Sigmoid colon (tissue), 4 donors: ENCODE measurements at regions not wholly inside any gene's neighbourhood (a gene's known extent, or its start where the extent isn't known, plus 50 kb on each side); places are given as distances from the start of the nearest gene placed in this dataset.

Experiments used
- EP300 ChIP-seq, 4 donors: sonication (generic); formaldehyde crosslinking; IDR thresholded peaks; one replicate each; pipeline ENCODE4 v1.6.1; 2017; ENCODE audit warnings: antibody characterized with exemption in 4 of 4
- TF ChIP-seq, protein P1 (sequence below), 4 experiments: fragments of 450-650 bp in 3 of 4; fragments of 200-600 bp in 1 of 4; IDR thresholded peaks; one replicate each; pipeline ENCODE4 v1.5.1; 2016 to 2019; ENCODE audit warnings: antibody characterized with exemption in 4 of 4, mild to moderate bottlenecking in 3 of 4, moderate library complexity in 2 of 4

DNA sequence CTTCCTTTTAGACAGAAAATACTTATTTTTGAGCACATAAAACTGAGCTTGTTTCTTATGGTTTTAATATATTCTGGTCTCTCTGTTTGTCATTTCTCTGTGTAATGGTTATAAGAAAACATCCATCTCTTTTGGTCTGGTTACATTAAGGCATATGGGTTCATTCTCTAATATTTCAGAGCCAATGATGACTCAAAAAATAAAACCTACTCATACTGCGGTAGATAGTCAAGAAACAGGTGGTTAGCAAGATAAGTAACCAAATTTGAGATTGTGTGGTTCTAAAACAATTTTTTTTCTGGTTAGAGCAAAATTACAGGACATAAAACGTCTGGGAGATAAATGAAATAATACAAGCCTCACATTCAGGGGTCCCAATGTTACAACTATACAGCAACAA lies 654.5 kb downstream of the STIM2 start:
- TF ChIP-seq, protein P1, sequence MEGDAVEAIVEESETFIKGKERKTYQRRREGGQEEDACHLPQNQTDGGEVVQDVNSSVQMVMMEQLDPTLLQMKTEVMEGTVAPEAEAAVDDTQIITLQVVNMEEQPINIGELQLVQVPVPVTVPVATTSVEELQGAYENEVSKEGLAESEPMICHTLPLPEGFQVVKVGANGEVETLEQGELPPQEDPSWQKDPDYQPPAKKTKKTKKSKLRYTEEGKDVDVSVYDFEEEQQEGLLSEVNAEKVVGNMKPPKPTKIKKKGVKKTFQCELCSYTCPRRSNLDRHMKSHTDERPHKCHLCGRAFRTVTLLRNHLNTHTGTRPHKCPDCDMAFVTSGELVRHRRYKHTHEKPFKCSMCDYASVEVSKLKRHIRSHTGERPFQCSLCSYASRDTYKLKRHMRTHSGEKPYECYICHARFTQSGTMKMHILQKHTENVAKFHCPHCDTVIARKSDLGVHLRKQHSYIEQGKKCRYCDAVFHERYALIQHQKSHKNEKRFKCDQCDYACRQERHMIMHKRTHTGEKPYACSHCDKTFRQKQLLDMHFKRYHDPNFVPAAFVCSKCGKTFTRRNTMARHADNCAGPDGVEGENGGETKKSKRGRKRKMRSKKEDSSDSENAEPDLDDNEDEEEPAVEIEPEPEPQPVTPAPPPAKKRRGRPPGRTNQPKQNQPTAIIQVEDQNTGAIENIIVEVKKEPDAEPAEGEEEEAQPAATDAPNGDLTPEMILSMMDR (IDR thresholded peaks at IDR 0.05), result no peak
- TF ChIP-seq EP300 (IDR thresholded peaks at IDR 0.05), result no peak
